Left ventricle myocardium superior (tissue), 1 donor: ENCODE measurements at regions not wholly inside any gene's neighbourhood (a gene's known extent, or its start where the extent isn't known, plus 50 kb on each side); places are given as distances from the start of the nearest gene placed in this dataset.

Experiments used
- ATAC-seq: fragments of 200-7000 bp; cut with Tn5 transposase; one replicate; pipeline ENCODE4 v1.9.1; 2020; ENCODE audit warnings: mild to moderate bottlenecking, moderate library complexity
- DNase-seq: peaks from one replicate; pipeline ENCODE4 v3.0.0-alpha.2; 2020
- intact Hi-C: fragments of 100-400 bp; cut with micrococcal nuclease; formaldehyde crosslinking; loops from one replicate; pipeline ENCODE4 v1.11.0; 2022
- donor health status: DM: no; HTN: yes; CAD: no; lungs with severe emphysema.

GRCh38 chr9:106596984-106597383, 266.0 kb upstream of the ZNF462 start:
- ATAC-seq (no peak), DNase-seq (no peak)
- intact Hi-C loops: no loop called here

GRCh38 chr9:106600955-106601560, 261.9 kb upstream of the ZNF462 start:
- ATAC-seq (no peak), DNase-seq (no peak)
- intact Hi-C loops: no loop called here

GRCh38 chr9:106602344-106602743, 260.6 kb upstream of the ZNF462 start:
- intact Hi-C loops: no loop called here
- ATAC-seq: no peak

GRCh38 chr9:106613250-106613737, 249.7 kb upstream of the ZNF462 start:
- intact Hi-C loops: no loop called here
- ATAC-seq (peak; percentile 69), DNase-seq (peak; percentile 67)

More at GRCh38 chr9:106602344-106602743, 260.6 kb upstream of the ZNF462 start:
- DNase-seq: no peak

- ATAC-seq: no peak
- no peak for DNase-seq
- intact Hi-C loops: no loop called here
Observed at GRCh38 chr9:106615118-106615889, 247.7 kb upstream of the ZNF462 start.

DNA sequence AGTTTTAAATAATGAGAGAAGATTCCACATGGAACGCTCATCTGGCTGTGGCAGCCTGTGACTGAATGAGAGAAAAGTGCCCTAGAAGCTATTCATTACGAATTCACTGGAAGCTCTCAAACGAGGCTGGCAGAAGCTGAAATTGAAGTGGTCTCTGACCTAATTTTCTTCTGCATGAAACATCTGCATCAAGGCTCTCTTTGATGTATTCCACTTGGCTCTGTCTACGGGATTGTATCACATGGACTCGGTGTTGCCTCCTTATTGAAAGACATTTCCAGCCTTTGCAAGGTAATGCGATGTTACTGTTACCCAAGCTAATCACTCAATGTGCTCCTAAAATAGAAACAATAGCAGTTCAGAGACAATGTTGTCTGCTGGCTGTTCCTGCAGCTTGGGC, 246.9 kb upstream of the ZNF462 start:
- DNase-seq (no peak), ATAC-seq (peak; percentile 56)
- intact Hi-C loops: no loop called here

GRCh38 chr9:106616851-106617345, 246.1 kb upstream of the ZNF462 start:
- intact Hi-C loops: no loop called here
- DNase-seq (no peak), ATAC-seq (no peak)

DNA sequence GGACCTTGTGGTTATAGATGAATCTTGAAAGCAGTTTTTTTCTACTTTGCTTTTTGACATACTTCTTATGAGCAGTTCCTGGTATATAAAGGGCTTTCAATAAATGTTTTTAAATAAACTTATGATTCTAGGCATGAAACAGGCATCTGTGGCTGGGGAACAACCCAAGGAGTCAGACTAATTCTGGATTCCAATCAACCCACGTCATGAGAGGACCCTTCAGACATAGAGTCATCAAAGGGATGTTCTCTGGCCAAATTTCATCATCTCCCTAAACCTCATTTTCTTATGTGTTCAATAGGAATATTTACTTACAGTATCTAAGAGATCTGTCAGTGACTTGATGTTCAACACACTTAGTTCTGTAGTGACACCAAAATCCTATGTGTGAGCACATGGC, 243.8 kb upstream of the ZNF462 start:
- ATAC-seq (no peak), DNase-seq (no peak)
- intact Hi-C loops: no loop called here

DNA sequence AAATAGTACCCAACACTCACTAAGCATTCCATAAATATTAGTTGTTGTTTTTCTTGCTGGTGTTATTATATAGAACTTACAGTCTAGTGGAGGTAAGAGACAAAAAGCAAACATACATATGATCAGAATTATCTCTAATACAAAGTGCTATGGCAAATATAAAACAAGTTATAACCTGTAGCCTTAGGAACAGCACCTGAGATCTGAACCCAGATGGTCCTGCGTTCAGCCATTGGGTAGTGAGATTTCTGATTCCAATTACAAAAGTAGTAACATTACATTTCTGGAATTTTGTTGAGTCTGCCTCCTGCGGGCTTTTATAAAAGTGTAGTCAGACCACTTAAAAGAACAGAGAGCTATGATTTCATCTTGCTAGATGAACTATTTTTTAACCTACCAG, 242.9 kb upstream of the ZNF462 start:
- DNase-seq (no peak), ATAC-seq (no peak)
- intact Hi-C loops: no loop called here

DNA sequence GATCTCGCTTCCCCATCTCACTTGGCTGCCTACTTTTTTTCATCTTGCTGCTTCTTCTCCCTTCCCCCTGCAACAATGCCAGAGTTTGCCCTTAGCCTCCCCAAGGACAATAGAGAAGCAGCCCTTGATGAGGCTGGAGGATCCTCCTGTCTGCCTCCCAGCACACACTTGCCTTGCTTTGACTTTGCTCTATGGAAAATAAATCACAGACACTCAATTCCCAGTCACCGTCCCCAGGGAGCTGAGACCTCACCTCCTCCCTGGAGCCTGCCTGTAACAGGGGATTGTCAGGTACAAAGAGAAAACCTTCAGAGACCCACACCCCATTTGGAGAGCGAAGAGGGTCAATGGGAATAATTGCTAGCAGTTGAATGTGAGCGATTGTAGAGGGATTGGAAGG, 242.1 kb upstream of the ZNF462 start:
- ATAC-seq (no peak), DNase-seq (no peak)
- intact Hi-C loops: no loop called here

- no peak for ATAC-seq
- intact Hi-C loops: no loop called here
- DNase-seq: no peak
Observed at GRCh38 chr9:106621313-106622163, 241.4 kb upstream of the ZNF462 start.

DNA sequence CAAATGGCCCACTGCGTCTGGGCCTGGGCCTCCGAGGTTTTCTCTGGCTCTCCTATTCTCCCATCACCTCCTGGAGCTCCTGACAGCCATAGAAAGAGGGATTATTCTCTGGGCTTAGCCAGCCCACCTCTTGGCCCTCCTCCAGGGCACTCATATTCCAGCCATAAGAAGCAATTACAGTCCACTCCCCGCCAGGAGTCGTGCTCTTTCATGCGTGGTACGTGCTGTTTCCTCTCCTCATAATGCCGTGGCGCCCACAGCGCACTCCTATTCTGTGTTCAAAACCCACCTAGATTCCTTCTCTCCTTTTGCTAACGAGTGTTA, 240.8 kb upstream of the ZNF462 start:
- ATAC-seq (no peak), DNase-seq (no peak)
- intact Hi-C loops: no loop called here

DNA sequence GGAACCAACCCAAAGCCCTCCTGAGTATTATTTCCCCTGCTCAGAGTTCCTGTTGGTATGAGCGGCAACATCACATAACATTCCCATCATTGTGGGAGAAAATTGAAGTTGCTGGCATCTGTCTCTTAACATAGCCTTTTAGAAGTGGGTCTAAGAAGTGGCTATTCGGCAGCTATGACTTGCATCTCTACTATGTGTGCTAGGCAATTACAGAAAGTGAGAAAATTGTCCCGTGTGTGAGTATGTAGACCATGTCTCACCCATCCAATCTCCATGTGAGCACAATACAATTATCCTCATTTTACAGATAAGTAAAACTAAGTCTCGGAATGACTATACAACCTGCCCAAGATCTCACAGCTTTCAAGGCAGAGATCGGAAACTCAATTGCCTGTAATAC, 239.4 kb upstream of the ZNF462 start:
- intact Hi-C loops: no loop called here

DNA sequence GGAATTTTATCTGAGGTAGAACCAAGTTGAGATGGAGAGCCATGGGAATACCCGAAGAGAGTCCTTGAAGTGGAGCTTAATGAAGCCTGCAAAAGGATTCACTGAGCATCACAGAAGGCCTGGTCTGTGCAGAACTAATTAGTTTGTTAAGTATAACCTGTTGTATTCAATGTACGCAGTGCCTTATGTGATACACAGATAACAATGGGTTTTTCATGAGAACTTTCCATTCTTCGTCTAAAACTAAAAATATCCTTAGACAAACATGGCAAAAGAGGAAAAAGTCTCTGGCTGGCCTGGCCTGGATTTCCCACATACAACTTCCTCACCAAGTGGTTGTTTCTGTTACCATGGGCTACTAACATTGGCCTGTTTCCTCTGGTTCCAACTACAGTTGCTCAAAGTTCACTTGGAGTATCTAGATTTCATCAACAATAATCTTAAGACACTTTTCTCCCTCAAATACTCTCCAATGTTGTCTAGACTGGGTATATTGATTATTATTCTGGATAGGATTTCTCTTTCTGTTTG, 237.6 kb upstream of the ZNF462 start:
- DNase-seq (no peak), ATAC-seq (no peak)
- intact Hi-C loops: no loop called here

More for the DNA sequence above, 239.4 kb upstream of the ZNF462 start:
- ATAC-seq (no peak), DNase-seq (no peak)

- no peak for ATAC-seq
- intact Hi-C loops: no loop called here
- DNase-seq: no peak
Observed at GRCh38 chr9:106626936-106627335, 236.0 kb upstream of the ZNF462 start.

GRCh38 chr9:106632621-106633020, 230.3 kb upstream of the ZNF462 start:
- intact Hi-C loops: no loop called here
- no peak for ATAC-seq

GRCh38 chr9:106634183-106634582, 228.8 kb upstream of the ZNF462 start:
- intact Hi-C loops: no loop called here
- DNase-seq (no peak), ATAC-seq (no peak)

More at GRCh38 chr9:106632621-106633020, 230.3 kb upstream of the ZNF462 start:
- no peak for DNase-seq

DNA sequence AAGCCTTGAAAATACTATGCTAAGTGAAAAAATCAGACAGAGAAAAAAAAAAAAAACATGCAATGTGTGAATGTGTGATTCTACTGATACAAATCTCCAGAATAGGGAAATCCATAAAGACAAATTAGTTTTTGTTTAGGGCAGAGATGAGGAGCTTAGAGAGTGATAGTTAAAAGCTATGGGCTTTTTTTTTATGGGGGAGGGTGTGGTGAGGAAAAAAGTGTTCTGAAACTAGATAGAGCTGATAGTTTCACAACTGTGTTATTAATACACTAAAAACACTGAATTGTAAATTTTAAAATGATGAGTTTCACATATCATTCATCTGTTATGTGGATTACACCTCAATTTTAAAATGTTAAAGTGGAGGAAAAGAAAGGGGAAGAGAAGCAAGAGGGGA, 228.3 kb upstream of the ZNF462 start:
- no peak for ATAC-seq
- no peak for DNase-seq
- intact Hi-C loops: no loop called here

DNA sequence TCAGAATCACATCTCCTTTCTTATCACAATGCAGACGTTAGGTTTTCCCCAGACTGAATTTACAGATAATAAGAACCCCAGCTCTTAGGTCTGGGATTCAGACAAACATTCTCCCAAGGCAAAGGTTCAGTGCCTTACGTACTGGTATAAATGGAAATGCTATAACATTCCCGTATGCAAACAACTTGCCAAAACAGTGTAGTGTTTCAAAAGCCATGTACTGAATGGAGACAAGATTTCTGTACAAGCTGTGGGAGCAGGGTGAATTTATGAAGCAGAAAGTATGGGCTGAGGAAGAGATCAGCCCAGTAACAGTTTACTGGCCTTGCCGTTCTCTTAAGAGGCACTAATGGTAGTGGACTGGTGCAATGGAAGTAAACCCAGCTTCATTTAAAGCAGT, 225.5 kb upstream of the ZNF462 start:
- intact Hi-C loops: no loop called here
- ATAC-seq (no peak), DNase-seq (no peak)
